Lower leg skin (tissue), 4 donors: ENCODE measurements at regions not wholly inside any gene's neighbourhood (a gene's known extent, or its start where the extent isn't known, plus 50 kb on each side); places are given as distances from the start of the nearest gene placed in this dataset.

Experiments
- DNase-seq, 2 donors: peaks; one replicate each; pipeline ENCODE4 v3.0.0-alpha.2; 2019; ENCODE audit warnings: low spot score in 2 of 2
- H3K4me3 ChIP-seq: fragments of 200-600 bp; sonication (generic); 2 replicates; pipeline ENCODE4 v1.5.1; 2017; ENCODE audit warnings: mild to moderate bottlenecking, low read depth; ENCODE audit not compliant: poor library complexity, severe bottlenecking
- POLR2A ChIP-seq, 2 donors: fragments of 450-650 bp; IDR thresholded peaks; one replicate each; pipeline ENCODE4 v1.6.1; 2016 to 2017; ENCODE audit warnings: antibody characterized with exemption in 2 of 2, mild to moderate bottlenecking in 1 of 2, moderate library complexity in 1 of 2
- WGBS, 2 donors: methylation state at CpG; one replicate each; pipeline ENCODE4 v1.1.5; 2018; 5-methylcytosine and 5-hydroxymethylcytosine counted together
- intact Hi-C: fragments of 100-400 bp; cut with DNase I; formaldehyde crosslinking; loops from one replicate; pipeline ENCODE4 v1.15.0; 2023; ENCODE audit warnings: low total_unique reads
- TF ChIP-seq, protein P1 (sequence below), 3 donors: fragments of 450-650 bp; IDR thresholded peaks; one replicate each; pipeline ENCODE4 v1.5.1; 2016; ENCODE audit warnings: antibody characterized with exemption in 3 of 3, mild to moderate bottlenecking in 3 of 3, moderate library complexity in 2 of 3

- intact Hi-C loops, result no loop called here
- TF ChIP-seq POLR2A (IDR thresholded peaks at IDR 0.05), result no peak
- TF ChIP-seq, protein P1, sequence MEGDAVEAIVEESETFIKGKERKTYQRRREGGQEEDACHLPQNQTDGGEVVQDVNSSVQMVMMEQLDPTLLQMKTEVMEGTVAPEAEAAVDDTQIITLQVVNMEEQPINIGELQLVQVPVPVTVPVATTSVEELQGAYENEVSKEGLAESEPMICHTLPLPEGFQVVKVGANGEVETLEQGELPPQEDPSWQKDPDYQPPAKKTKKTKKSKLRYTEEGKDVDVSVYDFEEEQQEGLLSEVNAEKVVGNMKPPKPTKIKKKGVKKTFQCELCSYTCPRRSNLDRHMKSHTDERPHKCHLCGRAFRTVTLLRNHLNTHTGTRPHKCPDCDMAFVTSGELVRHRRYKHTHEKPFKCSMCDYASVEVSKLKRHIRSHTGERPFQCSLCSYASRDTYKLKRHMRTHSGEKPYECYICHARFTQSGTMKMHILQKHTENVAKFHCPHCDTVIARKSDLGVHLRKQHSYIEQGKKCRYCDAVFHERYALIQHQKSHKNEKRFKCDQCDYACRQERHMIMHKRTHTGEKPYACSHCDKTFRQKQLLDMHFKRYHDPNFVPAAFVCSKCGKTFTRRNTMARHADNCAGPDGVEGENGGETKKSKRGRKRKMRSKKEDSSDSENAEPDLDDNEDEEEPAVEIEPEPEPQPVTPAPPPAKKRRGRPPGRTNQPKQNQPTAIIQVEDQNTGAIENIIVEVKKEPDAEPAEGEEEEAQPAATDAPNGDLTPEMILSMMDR (IDR thresholded peaks at IDR 0.05), result no peak
- H3K4me3 ChIP-seq, result no peak overlapping the region
- WGBS, 2 donors, result 56 to 59% methylated on average over 6 of the region's 6 CpGs
- no peak for DNase-seq
Measured at GRCh38 chr14:96986256-96987085, 189.3 kb downstream of the VRK1 start.

DNA sequence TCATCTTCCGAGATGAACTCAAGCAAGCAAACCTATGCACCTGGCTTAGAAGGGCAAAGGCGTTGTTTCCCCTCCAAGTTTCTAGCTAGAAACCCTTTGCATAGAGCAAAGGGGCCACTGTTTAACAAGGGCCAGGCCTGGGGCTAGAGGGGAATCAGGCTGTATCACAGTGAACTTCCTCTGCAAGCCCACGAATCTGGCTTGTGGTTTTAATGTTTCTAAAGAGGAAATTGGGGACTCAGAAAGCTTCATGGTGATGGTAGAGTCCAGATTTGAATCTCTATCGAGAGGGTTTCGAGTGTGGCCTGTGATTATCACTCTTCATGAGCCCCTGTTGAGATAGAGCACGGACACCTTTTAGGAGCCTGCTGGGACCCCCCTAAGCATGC is 189.9 kb downstream of the VRK1 start:
- no peak overlapping the region for H3K4me3 ChIP-seq
- DNase-seq, result no peak
- intact Hi-C loops, result no loop called here
- TF ChIP-seq, protein P1 (IDR thresholded peaks at IDR 0.05), result no peak
- TF ChIP-seq POLR2A (IDR thresholded peaks at IDR 0.05), result no peak
- 70 to 71% methylated on average over 6 of the region's 6 CpGs for WGBS, 2 donors

- TF ChIP-seq, protein P1 (IDR thresholded peaks at IDR 0.05), result no peak
- TF ChIP-seq POLR2A (IDR thresholded peaks at IDR 0.05), result no peak
- WGBS, 2 donors, result 88 to 90% methylated on average over 3 of the region's 3 CpGs
- H3K4me3 ChIP-seq, result no peak overlapping the region
- DNase-seq, result no peak
- intact Hi-C loops, result no loop called here
Measured at GRCh38 chr14:96987771-96988170, 190.6 kb downstream of the VRK1 start.

- DNase-seq, result no peak
- 66 to 73% methylated on average over 4 of the region's 4 CpGs for WGBS, 2 donors
- intact Hi-C loops, result no loop called here
- H3K4me3 ChIP-seq, result no peak overlapping the region
- TF ChIP-seq, protein P1 (IDR thresholded peaks at IDR 0.05), result no peak
- TF ChIP-seq POLR2A (IDR thresholded peaks at IDR 0.05), result no peak
Measured at GRCh38 chr14:96989306-96989705, 192.1 kb downstream of the VRK1 start.

GRCh38 chr14:96991226-96991625 is 194.0 kb downstream of the VRK1 start:
- TF ChIP-seq, protein P1 (IDR thresholded peaks at IDR 0.05), result no peak
- no peak for TF ChIP-seq POLR2A (IDR thresholded peaks at IDR 0.05)
- intact Hi-C loops, result no loop called here
- DNase-seq, result no peak
- H3K4me3 ChIP-seq, result no peak overlapping the region
- WGBS, 2 donors, result 95 to 96% methylated on average over 2 of the region's 2 CpGs

GRCh38 chr14:96994999-96995398 is 197.8 kb downstream of the VRK1 start:
- no peak overlapping the region for H3K4me3 ChIP-seq
- no peak for DNase-seq
- 84 to 88% methylated on average over 6 of the region's 6 CpGs for WGBS, 2 donors
- TF ChIP-seq, protein P1 (IDR thresholded peaks at IDR 0.05), result no peak
- no peak for TF ChIP-seq POLR2A (IDR thresholded peaks at IDR 0.05)
- intact Hi-C loops, result no loop called here
